GM21825 (cell line): ENCODE measurements at regions not wholly inside any gene's neighbourhood (a gene's known extent, or its start where the extent isn't known, plus 50 kb on each side); places are given as distances from the start of the nearest gene placed in this dataset.

ENCODE experiments used
- ATAC-seq: cut with Tn5 transposase; IDR thresholded peaks from one replicate; pipeline ENCODE4 v1.9.1; 2021; ENCODE audit warnings: mild to moderate bottlenecking, moderate library complexity; ENCODE audit not compliant: unreplicated experiment

DNA sequence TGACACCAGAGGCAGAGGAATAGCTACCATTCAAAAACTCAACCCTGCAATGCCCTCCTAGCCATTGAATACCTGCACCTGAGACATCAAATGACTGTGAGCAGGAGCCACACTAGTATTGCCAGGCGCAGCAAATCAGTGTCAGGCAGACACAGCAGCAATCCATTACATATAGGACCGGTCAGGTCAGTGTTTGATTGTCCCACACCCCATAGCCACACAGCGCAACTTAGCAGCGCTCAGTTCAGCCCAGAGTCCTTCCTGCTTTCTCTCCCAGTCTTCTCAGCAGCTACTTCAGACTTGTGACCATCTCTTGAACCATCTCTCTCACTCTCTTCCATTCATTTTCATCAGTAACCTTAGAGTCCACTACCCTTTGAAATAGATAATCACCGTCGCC, 181.6 kb upstream of the GPR12 start:
- ATAC-seq, result no peak

DNA sequence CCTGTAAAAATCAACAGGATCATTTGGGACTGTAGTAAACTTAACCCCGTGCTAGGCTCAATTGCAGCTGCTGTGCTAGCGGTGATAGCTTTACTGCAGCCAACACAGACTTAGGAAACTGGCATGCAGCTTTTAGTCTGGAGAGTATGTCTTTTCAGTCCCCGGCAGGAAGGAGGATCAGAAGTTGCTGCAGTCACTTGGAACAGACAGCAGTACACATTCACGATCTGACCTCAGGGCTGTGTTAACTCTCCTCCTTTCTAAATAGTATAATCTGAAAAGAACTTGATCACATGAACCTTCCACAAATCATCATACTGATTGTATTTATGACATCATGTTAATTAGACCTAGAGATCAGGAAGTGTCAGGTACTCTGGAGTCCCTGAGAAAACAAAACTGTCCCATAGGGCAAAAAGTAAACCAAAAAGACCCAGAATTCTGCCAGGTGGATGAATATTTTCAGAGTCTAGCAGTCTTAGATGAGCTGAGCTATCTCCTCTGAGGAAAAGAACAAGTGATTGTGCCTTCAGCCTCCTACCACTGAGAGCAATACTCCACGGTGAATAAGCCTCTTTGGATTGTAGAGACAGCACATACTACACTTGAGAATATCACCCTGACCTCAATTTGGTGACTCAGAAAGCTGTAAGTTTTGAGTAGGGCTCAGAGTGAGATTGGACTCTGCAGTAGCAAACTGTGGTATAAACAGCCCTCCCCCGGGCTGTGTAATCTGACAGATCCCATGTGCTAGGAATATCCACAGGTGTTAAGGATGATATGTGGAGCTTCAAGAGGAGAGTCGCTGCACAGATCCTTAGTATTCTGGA, 181.0 kb upstream of the GPR12 start:
- no peak for ATAC-seq

DNA sequence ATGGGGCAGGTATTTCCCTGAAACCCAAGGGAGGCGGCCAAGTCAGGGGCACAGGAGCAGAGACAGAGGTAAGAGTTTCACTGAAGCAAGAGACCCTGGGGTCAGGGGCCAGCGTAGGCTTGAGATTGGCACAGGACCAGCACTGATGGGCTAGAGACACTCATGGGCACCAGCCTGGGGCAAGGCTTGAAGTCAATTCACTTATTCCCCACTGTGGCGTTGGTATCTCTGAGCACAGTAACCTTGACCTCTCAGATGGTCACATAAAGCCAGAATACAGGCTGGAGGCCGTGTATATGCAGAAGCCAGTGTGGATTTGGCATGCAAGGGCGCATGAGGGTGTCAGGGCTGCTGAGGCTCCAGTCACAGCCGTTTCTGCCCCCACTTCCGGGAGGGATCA, 173.5 kb upstream of the GPR12 start:
- ATAC-seq, result no peak

DNA sequence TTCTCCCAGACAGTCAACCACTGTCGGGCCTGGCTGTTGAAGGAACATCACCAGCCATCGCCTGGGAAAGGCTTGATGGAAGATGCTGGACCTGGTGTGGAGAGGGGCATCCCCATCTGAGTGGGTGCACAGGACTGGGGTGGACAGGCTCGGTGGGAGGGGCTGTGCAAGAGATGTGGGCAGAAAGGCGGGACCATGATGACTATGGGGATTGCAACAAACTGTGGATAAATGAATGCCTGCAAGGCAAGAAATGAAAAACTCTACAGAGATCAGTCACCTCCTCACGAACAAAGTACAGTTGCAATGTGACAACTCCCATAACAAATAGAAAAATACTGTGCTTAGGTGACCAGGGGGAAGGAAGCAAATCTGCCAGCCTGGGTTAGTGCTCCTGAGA, 171.9 kb upstream of the GPR12 start:
- no peak for ATAC-seq

DNA sequence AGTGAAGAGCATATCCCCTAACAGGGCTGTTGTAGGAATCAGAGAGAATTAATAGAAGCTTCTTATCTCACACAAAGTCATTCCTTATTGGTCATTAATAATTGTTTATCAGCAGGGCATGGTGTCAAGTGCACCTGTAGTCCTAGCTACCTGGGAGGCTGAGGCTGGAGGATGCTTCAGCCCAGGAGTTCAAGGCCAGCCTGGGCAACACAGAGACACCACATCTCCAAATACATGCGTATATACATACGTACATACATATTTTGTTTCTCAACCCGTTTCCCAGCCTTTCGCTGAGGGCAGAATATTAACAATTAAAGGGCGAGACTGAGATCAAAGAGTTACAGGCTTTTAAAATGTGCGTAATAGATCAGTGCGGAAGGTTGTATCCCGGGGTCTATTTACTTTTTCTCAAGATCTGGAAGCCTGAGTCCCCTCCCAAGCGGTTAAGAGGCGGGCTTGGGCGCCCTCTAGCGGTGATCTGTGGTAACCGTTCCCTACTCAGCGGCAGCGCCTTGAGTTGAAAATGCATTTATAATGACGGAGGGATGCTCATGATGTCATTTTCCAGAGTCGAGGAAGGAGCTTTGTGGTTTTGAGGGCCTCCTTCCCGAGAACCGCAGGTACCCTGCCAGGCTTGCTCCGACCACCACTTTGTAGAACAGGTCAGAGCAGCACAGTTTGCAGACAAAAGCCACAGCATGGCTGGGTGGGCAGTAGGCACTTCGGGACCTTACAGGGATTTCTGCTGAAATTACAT, 169.6 kb upstream of the GPR12 start:
- no peak for ATAC-seq

DNA sequence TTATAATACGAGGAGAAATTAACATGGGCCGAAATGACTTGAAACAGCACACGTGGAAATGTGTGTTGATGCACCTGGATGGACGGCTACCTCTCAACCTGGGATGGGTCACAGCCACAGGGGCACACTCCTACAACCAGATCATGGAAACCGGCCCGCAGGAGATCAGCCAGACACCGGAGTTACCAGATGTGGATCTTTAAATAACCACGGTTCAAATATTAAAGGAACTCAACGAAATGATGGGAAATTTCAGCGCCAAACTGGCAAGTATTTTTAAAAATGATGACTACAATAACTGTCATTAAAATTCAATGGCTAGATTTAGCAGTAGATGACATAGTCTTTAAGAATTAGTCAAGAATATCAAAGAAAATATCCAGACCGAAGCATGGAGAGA, 166.9 kb upstream of the GPR12 start:
- no peak for ATAC-seq

DNA sequence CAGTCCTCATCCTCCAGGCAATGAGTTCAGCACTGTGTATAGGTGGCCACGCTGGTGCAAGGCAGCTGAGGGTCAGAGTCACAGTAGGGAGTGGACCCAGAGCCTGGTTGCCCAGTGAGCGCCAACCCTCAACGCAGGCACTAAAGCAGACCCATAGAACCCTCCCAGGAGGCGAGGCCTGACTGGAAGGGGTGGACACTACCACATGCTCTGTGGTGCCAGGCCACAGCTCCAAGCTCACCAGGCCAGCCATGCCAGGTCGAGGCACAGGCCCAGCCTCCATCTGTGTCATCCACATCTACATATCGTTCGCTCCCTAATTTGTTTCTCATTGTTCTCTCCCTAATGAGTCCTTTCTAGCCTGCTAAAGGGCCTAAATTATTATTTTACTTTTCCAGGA, 165.8 kb upstream of the GPR12 start:
- ATAC-seq, result no peak

DNA sequence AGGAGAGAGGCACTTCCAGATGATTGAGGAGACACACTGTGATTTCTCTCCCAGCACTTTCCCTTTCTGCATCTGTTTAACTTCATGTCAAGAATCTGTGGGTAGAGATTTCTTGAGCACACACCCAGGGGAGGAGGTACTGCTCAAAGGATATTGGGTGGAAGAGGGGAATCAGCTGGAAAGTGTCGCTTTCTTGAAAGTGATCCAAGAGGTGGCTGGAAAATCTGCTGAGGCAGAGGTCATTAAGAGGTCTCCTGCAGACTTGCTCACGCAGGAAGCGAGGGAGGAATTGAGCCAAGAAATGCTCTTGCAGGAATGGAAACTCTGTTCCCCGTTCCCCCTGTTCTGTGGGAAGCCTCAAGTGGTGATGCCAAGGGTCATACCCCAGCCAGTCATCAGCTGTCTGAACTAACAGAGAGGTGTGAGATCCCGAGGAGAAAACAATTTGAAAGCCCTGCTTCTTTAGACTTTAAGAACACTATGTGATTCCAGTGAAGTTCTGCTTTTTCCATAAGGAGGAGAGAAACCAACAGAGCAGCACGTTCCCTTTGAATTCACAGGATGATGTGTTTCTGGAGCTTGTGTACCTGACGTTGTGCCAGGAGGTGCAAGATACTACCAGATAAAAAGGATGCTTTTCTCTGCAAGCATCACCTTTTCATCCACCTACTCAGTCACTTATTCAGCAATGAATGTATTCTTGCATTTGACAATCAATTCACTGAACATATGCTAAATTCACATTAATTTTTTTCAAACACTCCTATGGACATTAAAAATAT, 163.4 kb upstream of the GPR12 start:
- no peak for ATAC-seq

DNA sequence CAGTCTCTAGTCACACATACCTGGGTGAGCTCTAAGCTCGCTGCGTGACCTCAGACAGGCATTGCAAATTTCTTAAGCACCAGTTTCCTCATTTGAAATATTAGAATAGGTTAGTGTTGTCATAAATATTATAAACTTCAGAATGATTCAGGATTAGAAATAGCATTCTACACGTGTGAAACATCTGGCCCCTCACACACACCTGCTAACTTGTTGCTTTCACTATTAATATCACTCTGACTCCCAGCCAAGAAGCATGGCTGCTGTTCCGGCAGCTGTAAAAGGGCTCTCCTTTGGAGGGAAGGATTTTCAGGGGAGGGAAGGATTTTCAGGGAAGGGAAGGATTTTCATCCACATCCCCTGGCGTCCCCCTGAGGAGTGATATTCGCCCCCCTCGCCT, 161.3 kb upstream of the GPR12 start:
- no peak for ATAC-seq

DNA sequence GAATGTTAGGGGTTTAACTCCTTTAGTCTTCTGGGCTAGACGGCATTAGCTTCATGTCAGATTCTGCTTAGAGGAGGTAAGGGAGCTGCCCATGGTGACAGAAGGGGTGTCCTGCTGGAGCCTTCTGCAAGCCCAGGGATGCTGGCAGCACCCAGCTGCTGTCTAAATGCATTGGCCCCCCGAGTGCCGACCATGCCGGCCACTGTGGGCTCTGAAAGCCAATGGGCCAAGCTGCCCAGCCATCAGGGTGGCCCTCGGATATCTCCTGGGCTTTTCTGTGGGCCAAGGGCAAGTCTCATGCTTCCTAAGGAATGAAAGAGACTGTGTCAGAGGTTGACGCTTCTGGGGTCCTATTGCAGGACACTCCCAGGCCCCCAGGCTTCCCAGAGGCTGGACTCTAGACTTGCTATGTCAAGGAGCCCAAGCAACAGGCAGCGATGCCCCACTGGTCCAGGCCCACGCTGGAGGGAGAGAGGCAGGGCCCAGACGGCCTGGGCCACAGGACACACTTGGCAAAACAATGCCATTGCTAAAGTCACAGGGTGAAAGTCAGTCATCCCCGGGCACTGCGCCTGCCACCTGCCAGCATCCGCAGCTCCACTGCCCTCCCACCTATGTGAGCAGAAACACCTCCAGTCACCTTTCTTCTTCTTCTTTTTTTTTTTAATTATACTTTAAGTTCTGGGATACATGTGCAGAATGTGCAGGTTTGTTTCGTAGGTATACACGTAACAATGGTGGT, 160.2 kb upstream of the GPR12 start:
- no peak for ATAC-seq

DNA sequence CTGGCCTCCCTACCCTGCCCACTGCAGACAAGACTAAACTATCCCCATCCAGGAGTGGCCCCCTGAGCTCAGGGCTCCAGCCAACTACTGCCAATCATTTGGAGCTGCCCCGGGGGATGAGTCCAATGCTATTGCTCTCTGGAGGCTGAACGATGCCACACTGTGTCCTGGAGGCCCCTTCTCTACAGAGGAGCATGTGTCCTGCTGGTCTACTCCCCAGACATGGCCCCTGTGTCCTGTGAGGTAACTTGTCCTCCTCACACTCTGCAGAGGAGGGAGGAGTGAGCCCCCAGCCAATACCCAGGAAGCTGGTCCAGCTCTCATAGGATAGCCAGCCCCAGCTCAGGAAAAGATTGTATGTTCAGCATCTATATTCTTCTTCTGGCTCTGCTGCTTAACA, 159.1 kb upstream of the GPR12 start:
- no peak for ATAC-seq

DNA sequence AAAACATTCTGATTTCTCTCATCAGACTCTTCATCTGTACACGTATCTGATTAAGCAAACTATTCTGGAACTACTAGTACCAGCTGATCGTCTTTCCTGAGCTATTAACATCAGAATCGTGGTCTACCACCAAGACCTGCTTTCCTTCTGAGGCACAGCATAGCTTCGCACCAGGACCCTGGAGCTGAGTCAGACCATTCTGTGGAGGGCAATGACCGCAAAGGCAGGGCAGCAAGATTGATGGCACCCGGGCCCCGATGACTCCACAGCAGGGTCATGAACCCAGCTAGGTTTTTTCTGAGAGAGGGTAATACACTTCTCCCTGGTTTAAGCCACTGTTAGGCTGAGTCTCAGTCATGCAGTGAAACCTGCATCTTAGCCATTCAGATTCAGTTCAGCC, 158.7 kb upstream of the GPR12 start:
- ATAC-seq, result no peak

DNA sequence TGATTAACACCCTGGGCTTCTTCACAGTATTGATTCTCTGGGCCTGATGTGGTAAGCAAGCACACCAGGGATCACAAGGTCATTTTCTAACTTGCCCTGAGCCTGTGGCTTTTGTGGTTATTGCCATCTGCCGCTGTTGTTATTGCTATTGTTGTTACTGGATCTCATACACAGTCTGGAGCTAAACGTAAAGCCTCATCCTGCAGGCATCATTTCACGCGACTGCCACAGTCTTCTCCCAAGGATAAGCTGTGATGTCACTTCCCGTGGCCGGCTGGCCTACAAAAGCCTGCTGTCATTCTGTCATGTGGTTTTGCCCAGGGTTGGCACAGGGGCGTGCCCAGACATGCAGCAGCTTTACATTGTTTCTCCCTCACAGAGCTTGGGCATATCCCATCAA, 154.0 kb upstream of the GPR12 start:
- no peak for ATAC-seq

DNA sequence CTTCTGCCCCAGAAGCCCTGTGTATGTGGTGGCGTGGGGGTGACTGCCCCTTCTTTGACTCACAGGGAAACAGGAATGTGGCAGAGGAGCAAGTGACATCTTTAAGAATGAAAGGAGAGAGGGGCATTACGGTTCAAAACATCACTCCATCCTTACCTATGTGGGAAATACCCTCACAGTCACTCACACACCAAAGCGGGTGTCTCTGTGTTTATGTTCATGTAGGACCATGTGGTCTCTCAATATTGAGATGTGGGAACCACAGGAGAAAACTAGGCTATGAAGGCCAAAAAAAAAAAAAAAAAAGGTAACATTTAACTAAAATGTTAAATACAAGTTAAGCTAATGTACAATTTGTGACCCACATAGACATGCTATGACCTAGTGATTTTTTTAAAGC, 153.6 kb upstream of the GPR12 start:
- no peak for ATAC-seq

DNA sequence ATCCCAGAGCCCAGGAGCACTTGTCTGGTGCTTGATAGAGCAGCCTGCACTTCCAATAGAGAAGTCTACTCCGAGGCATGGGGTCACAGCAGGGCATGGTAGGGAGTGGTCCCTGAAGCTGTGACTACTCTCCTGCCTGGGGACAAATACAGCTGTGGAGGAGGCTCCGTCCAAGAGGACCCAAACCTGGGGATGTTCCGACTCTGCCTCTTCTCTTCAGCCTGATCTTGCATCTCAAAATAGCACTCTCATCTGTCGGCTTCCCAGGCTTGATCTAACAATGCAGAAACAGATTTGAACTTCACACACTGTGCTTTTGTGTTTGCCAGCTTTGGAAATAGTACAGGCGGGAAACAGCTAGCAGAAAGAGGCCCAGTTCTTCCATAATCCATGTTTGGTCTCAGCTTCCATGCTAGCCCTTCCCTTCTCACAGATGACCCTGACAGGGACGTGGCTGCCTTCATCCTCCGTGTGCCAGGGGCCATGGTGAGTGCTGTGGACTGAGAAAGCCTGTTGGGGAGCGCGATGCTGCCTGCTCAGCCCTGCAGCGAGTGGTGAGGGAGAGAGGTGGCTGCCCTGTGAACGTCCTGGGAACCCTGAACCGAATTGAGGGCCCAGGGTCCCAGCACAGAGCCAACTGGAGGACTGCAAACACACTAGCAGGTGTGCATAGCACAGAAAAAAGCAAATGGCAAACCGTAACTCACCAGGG, 150.3 kb upstream of the GPR12 start:
- no peak for ATAC-seq

DNA sequence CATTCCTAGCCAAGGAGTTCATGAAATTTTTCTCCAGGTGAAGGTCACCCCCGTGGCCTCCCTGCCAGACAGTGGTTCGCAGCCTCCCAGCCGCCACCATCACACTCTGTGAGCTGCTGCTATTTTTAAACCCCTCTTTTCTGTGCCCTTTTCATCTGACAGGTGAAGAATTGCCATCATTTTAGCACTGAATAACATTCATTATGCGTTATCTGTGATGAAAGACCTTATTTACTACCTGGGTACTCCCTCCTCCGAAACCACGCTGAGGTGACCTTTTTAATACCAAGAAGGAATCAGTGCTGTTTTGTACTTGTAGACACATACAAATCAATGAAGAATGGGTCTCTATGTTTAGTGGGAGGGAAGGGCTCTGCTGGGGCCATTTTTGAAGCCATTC, 148.9 kb upstream of the GPR12 start:
- no peak for ATAC-seq

DNA sequence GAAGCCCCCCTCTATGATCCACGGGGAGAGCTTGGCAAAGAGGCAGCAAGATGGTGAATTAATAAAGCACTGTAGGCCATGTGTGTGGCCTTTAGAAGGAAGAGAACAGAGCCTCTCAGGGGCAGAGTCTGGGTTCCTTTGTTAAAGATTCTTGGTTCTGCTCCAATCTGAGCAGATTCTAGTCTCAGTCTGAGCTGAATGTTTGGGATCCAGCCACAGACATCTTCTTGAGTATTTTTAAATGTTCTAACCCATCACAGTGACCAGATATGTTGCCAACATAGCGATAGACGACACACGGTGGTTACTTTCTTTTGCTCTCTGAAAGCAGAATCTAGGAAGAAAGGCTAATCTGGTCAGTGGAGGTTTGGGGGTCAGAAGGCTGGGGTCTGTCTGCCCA, 147.5 kb upstream of the GPR12 start:
- ATAC-seq, result no peak

DNA sequence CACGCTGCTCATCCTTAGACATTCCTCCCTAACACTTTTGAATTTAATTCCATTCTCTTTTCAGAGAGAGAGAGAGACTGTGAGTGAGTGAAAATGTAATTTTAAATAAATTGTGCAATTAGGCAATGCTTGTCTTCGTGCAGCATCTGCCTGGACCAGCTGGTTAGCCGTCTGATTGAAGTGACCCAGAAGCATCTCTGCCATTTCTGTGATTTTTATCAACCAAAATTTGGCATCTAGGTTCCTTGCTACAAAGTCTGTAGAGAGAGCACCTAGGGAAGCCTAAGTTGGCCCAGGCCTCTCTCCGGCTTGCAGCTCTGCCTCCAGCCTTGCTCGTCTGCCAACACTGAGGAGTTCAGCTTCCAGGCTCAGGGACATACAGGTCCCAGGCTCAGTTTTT, 138.6 kb upstream of the GPR12 start:
- no peak for ATAC-seq

DNA sequence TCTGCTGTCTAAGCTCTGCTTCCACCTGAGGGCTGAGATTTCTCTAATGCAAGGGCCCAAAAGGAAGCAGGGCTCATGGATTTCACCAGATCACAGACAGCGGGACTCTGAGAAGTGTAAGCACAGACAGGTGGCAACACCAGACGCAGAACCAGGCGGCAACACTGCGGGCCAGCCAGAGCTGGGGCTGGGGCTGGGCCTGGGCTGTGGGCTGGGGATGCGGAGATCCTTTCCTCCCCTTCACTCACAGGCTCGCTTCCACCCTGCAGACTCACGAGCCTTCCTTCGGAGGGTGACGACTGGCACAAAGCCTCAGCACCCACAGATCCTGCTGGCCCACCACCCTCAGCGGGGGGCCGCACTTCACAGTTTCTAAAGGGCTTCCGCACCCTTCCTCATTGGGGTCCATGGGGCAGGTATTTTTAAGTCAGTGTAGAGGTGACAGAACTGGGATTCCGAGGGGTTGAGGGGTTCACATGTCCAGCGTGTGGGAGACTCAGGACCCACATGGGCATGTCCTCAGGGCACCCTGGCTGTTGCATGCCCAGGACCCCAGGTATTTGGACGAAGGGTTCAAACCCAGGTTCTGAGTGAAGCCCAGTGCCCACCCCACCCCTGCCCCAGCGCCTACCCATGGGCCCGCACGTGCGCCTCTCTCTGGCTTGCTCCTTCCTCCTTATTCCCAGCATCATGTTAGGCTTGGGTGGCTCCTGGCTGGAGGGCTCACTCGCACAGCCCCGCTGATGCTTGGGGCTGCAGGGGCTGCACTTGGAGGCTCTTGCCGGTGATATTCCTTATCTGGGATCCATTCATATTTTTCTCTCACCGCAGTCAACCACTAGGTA, 137.3 kb upstream of the GPR12 start:
- ATAC-seq, result no peak
